ENCODE measurements at regions not wholly inside any gene's neighbourhood (a gene's known extent, or its start where the extent isn't known, plus 50 kb on each side); places are given as distances from the start of the nearest gene placed in this dataset.

DNA sequence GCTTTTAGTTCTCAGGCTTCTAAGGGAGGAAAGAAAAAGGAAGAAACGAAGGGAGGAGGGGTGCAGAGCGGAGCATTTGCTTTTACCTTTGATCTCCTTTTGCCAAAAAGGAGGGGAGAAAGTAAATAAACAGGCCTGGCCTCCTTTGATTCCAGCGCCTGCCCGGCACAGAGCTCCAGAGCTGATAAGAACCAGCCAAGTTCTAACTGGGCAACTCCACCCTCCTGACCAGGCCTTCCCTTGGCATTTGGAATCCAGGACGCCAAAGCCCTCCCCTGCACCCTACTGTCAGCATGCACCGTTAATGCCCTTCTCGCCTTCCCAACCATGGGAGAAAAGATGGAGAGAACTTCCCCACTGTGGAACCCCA is 120.8 kb upstream of the PTPN1 start:
- Histone ChIP-seq H3K27me3 (ENCODE audit: insufficient read depth, insufficient read length) (no peaks in the 10 kb centered on the region), H3K9ac (ENCODE audit: insufficient read length, low read depth) (no peak overlapping the region), H3K4me3 (ENCODE audit: insufficient read length, low read depth) (no peak overlapping the region), H3K9me3 (ENCODE audit: insufficient read depth, low read length) (no peaks in the 10 kb centered on the region), H3K36me3 (ENCODE audit: insufficient read depth, insufficient read length, low read length) (no peaks in the 10 kb centered on the region), H3K4me1 (ENCODE audit: insufficient read depth, insufficient read length) (peaks cover 7% of the 10 kb centered on the region)
- no peak for DNase-seq (ENCODE audit: low read depth, low spot score)
- no peak for TF ChIP-seq YY1 (IDR thresholded peaks at IDR 0.05; ENCODE audit: insufficient read depth, insufficient read length)
- no peak for TF ChIP-seq ZNF274 (IDR thresholded peaks at IDR 0.05; ENCODE audit: low read depth, low read length)
- TF ChIP-seq SUZ12 (IDR thresholded peaks at IDR 0.05; ENCODE audit: extremely low read depth, insufficient read depth, insufficient read length): no peak

DNA sequence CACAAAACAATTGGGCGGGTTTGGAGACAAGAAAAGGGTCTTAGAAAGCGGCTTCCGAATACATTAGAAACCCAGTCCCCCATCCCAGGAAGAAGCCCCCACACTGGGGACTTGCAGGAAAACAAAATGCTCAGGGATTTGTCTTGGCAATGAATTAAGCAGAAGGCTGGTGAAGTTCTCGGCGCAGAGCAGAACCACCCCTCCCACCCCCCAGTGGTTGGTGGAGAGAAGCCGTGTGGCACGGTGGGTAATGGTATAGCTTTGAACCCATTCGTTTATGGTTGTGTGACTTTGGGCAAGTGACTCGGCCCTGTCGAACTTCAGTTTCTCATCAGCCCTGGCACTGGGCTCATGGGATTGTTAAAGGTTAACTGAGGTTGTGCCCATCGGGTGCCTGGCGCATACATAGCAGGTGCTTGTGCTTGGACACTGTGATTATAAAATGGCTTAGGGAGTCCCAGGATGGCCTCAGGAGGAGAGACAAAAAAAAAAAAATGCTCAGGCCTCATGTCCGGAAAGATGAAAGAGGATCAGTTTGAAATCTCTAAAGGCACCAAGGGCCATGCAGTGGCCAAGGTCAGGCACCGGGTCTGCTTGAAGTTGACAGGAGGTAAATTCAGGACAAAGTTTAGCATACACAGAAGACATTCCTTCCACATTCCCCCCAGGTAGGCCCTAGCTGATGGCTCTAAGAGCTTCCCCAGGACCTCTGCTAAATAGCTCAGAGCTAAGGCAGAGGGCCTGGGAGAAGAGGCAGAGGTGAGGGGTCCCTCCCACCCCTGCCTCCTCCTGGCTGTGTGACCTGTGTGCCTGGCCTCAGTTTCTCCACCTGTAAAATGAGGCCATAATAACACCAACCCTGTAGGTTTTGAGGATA is 120.1 kb upstream of the PTPN1 start:
- Histone ChIP-seq H3K9me3 (ENCODE audit: insufficient read depth, low read length) (no peaks in the 10 kb centered on the region), H3K4me3 (ENCODE audit: insufficient read length, low read depth) (no peak overlapping the region), H3K9ac (ENCODE audit: insufficient read length, low read depth) (no peak overlapping the region), H3K36me3 (ENCODE audit: insufficient read depth, insufficient read length, low read length) (no peaks in the 10 kb centered on the region), H3K27me3 (ENCODE audit: insufficient read depth, insufficient read length) (no peaks in the 10 kb centered on the region), H3K4me1 (ENCODE audit: insufficient read depth, insufficient read length) (peaks cover 9% of the 10 kb centered on the region)
- DNase-seq (ENCODE audit: low read depth, low spot score): no peak
- TF ChIP-seq ZNF274 (IDR thresholded peaks at IDR 0.05; ENCODE audit: low read depth, low read length): no peak
- TF ChIP-seq YY1 (IDR thresholded peaks at IDR 0.05; ENCODE audit: insufficient read depth, insufficient read length): no peak
- no peak for TF ChIP-seq SUZ12 (IDR thresholded peaks at IDR 0.05; ENCODE audit: extremely low read depth, insufficient read depth, insufficient read length)

DNA sequence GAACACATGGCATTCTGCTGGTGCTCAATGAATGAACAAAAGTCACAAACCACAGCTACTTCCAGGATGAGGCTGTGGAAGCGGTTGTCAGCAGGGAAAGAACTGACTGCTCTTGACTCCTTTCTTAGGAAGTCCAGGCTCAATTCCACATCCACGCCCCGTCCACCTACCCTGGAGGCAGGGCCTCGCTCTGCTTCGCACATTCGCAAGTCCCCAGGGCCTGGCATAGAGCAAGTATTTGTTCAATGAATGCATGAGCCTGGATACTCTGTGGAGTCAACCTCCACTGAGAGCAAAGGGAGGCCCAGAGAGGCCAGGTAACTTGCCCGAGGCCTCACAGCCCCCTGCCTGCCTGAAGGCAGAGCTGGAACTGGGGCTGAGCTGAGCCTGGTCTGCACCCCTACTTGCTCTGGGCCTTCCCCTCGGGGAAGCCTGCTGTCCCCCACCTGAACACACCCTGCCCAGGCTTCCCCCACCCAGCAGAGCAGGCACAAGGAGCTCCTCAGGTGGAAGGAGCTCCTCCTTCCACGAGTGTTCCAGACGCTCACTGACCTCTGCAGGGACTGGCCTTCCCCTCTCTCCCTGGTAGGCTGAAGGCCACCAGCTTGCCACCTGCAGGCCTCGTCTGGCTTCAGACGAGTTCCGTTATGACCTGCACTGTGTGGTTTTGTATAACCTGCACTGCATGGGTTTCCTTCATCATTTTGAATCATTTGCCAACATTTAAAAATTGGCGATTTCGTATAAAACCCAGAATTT is 119.3 kb upstream of the PTPN1 start:
- H3K4me1 ChIP-seq (ENCODE audit: insufficient read depth, insufficient read length): peaks cover 9% of the 10 kb centered on the region
- no peaks in the 10 kb centered on the region for H3K27me3 ChIP-seq (ENCODE audit: insufficient read depth, insufficient read length)
- no peaks in the 10 kb centered on the region for H3K36me3 ChIP-seq (ENCODE audit: insufficient read depth, insufficient read length, low read length)
- DNase-seq (ENCODE audit: low read depth, low spot score): no peak
- H3K9me3 ChIP-seq (ENCODE audit: insufficient read depth, low read length): no peaks in the 10 kb centered on the region
- TF ChIP-seq ZNF274 (IDR thresholded peaks at IDR 0.05; ENCODE audit: low read depth, low read length) (no peak), SUZ12 (IDR thresholded peaks at IDR 0.05; ENCODE audit: extremely low read depth, insufficient read depth, insufficient read length) (no peak), YY1 (IDR thresholded peaks at IDR 0.05; ENCODE audit: insufficient read depth, insufficient read length) (no peak)
- no peak overlapping the region for H3K4me3 ChIP-seq (ENCODE audit: insufficient read length, low read depth)
- no peak overlapping the region for H3K9ac ChIP-seq (ENCODE audit: insufficient read length, low read depth)

DNA sequence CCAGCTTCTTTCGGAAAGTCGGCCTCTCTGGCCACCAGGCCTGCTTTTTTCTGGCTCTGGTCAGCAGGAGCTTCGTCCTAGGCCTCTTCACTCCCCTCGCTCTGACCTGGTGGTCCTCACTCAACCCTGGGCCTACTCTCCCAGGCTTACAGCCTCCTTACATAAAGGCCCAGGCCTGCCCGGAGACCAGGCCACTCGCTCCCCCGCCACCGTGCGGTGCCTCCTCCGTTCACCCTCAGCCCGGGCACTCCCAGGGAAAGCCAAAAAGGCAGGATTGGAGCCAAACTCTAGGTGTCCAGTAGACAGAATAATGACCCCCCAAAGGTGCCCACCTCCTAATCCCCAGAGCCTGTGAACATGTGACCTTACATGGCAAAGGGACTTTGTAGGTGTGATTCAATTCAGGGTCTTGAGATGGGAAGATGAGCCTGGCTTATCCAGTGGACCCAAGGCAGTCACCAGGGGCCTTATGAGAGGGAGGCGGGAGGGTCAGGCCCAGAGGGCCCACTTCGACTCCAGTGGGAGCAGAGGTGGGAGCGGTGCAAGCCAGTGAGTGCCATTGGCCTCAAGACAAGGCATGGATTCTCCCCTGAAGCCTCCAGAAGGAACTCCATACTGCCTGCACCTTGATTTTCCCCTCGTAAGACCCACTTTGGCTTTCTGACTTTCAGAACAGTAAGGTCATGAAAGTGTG is 118.6 kb upstream of the PTPN1 start:
- no peaks in the 10 kb centered on the region for H3K9me3 ChIP-seq (ENCODE audit: insufficient read depth, low read length)
- DNase-seq (ENCODE audit: low read depth, low spot score): no peak
- H3K4me3 ChIP-seq (ENCODE audit: insufficient read length, low read depth): no peak overlapping the region
- H3K27me3 ChIP-seq (ENCODE audit: insufficient read depth, insufficient read length): no peaks in the 10 kb centered on the region
- H3K36me3 ChIP-seq (ENCODE audit: insufficient read depth, insufficient read length, low read length): no peaks in the 10 kb centered on the region
- no peak overlapping the region for H3K9ac ChIP-seq (ENCODE audit: insufficient read length, low read depth)
- TF ChIP-seq ZNF274 (IDR thresholded peaks at IDR 0.05; ENCODE audit: low read depth, low read length) (no peak), SUZ12 (IDR thresholded peaks at IDR 0.05; ENCODE audit: extremely low read depth, insufficient read depth, insufficient read length) (no peak), YY1 (IDR thresholded peaks at IDR 0.05; ENCODE audit: insufficient read depth, insufficient read length) (no peak)
- H3K4me1 ChIP-seq (ENCODE audit: insufficient read depth, insufficient read length): peaks cover 9% of the 10 kb centered on the region

DNA sequence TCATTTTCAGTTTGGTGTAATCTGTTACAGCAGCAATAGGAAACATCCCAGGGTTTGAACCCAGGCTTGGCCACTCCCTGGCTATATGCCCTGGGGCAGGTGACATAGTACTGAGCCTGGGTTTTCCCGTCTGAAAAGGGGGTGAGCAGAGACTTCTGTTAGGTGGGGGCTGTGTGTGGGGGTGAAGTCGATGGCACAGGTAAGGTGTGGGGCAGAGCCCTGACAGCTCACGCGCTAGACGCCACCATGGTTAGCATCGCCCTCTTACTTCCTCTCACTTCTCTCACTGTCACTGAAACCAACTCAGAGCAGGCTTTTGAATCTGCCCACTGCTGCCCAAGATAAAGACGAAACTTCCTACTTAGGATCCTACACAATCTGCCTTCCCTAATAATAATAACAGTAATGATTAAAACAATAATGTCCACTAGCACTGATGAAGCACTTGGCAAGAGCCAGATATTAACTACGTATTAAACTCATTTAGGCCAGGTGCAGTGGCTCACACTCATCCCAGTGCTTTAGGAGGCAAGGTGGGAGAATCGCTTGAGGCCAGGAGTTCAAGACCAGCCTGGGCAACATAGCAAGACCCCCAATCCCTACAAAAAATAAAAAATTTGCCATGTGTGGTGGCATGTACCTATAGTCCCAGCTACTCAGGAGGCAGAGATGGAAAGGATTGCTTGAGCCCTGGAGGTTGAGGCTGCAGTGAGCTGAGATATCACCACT is 117.9 kb upstream of the PTPN1 start:
- TF ChIP-seq YY1 (IDR thresholded peaks at IDR 0.05; ENCODE audit: insufficient read depth, insufficient read length) (no peak), SUZ12 (IDR thresholded peaks at IDR 0.05; ENCODE audit: extremely low read depth, insufficient read depth, insufficient read length) (no peak), ZNF274 (IDR thresholded peaks at IDR 0.05; ENCODE audit: low read depth, low read length) (no peak)
- H3K9ac ChIP-seq (ENCODE audit: insufficient read length, low read depth): no peak overlapping the region
- no peaks in the 10 kb centered on the region for H3K36me3 ChIP-seq (ENCODE audit: insufficient read depth, insufficient read length, low read length)
- DNase-seq (ENCODE audit: low read depth, low spot score): no peak
- no peaks in the 10 kb centered on the region for H3K27me3 ChIP-seq (ENCODE audit: insufficient read depth, insufficient read length)
- peaks cover 9% of the 10 kb centered on the region for H3K4me1 ChIP-seq (ENCODE audit: insufficient read depth, insufficient read length)
- no peaks in the 10 kb centered on the region for H3K9me3 ChIP-seq (ENCODE audit: insufficient read depth, low read length)
- no peak overlapping the region for H3K4me3 ChIP-seq (ENCODE audit: insufficient read length, low read depth)

DNA sequence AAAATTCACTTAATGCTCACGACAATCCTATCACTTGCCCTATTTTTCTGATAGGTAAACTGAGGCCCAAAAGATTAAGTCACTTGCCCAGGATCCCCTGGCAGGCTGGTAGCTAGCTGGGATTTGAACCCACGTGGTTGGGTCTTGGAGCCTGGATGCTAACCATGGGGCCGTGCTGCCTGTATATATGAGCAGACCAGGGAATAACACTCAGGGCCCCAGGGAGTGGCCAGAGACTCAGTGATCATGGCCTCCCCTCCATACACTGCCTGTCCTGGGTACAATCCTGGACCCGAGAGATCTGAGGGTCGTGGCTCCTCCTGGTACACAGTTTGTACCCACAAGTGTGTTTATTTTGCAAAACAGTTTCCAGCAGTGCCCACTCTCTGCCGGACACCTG is 116.9 kb upstream of the PTPN1 start:
- Histone ChIP-seq H3K4me3 (ENCODE audit: insufficient read length, low read depth) (no peak overlapping the region), H3K4me1 (ENCODE audit: insufficient read depth, insufficient read length) (peaks cover 9% of the 10 kb centered on the region), H3K9me3 (ENCODE audit: insufficient read depth, low read length) (no peaks in the 10 kb centered on the region), H3K27me3 (ENCODE audit: insufficient read depth, insufficient read length) (no peaks in the 10 kb centered on the region), H3K36me3 (ENCODE audit: insufficient read depth, insufficient read length, low read length) (no peaks in the 10 kb centered on the region), H3K9ac (ENCODE audit: insufficient read length, low read depth) (no peak overlapping the region)
- no peak for DNase-seq (ENCODE audit: low read depth, low spot score)
- TF ChIP-seq SUZ12 (IDR thresholded peaks at IDR 0.05; ENCODE audit: extremely low read depth, insufficient read depth, insufficient read length): no peak
- TF ChIP-seq YY1 (IDR thresholded peaks at IDR 0.05; ENCODE audit: insufficient read depth, insufficient read length): no peak
- TF ChIP-seq ZNF274 (IDR thresholded peaks at IDR 0.05; ENCODE audit: low read depth, low read length): no peak

All from NT2/D1 (cell line).